Stimulated activated CD8-positive, alpha-beta memory T cell treated with anti-CD3 and anti-CD28 coated beads, Interleukin-7, amount 100 ng/mL, for 48 hours (primary cell): ENCODE measurements at regions not wholly inside any gene's neighbourhood (a gene's known extent, or its start where the extent isn't known, plus 50 kb on each side); places are given as distances from the start of the nearest gene placed in this dataset.
A peak's percentile ranks its signal among the peaks of the same experiment; 100 is the strongest.
"Not testable (repeated sequence)": the region's sequence is repeated elsewhere in the genome, so short reads cannot be mapped to it uniquely, and the experiment has no call there.

Experiments
- DNase-seq, 2 donors: peaks; one replicate each; pipeline ENCODE4 v3.0.0-alpha.2; 2020; ENCODE audit warnings: low read depth in 1 of 2; ENCODE audit errors: extremely low read depth in 1 of 2

- no peak for DNase-seq
Measured at GRCh38 chr5:66411701-66412100, 184.5 kb upstream of the MAST4 start.

DNA sequence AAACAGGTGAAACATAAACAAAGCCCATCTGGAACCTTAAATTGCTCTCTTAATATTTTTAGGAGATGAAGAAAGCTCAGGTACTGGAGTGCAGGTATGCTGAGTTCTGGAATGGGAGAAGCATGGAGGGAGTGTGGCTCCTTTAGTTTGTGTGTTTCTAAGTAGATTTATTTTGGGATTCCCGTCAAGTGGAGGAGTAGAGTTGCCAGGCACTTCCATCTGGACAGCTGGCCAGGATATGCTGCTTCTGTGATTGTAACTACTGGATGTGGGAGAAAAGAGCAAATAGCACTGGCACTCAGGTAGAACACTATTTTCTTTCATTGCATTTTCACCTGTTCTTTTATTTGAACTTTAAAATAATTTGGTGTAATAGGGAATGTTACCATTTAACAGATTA is 182.3 kb upstream of the MAST4 start:
- DNase-seq: no peak

GRCh38 chr5:66415208-66415607 is 181.0 kb upstream of the MAST4 start:
- DNase-seq: no peak

DNA sequence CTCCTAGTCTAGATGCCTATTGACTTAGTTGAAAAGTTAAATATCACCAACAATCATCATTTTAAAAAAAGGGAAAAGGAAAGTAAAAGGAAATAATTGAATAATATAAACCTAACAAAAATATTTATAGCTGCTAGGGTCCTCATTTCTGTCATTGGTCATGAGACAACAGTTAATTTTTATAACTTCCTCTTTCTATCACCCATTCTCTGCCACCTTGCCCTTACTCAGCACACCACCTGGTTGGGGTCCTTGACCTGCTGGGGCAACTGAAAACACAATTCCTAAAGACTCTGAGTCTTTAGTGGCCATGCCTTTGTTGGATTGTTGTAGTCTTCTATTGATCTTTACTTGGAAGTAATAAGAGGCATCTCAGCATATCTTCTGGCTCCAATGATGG is 179.5 kb upstream of the MAST4 start:
- DNase-seq: no peak

GRCh38 chr5:66417781-66418180 is 178.4 kb upstream of the MAST4 start:
- DNase-seq: no peak

- DNase-seq: no peak
Measured at GRCh38 chr5:66423484-66423883, 172.7 kb upstream of the MAST4 start.

GRCh38 chr5:66425842-66426241 is 170.4 kb upstream of the MAST4 start:
- DNase-seq: no peak

DNA sequence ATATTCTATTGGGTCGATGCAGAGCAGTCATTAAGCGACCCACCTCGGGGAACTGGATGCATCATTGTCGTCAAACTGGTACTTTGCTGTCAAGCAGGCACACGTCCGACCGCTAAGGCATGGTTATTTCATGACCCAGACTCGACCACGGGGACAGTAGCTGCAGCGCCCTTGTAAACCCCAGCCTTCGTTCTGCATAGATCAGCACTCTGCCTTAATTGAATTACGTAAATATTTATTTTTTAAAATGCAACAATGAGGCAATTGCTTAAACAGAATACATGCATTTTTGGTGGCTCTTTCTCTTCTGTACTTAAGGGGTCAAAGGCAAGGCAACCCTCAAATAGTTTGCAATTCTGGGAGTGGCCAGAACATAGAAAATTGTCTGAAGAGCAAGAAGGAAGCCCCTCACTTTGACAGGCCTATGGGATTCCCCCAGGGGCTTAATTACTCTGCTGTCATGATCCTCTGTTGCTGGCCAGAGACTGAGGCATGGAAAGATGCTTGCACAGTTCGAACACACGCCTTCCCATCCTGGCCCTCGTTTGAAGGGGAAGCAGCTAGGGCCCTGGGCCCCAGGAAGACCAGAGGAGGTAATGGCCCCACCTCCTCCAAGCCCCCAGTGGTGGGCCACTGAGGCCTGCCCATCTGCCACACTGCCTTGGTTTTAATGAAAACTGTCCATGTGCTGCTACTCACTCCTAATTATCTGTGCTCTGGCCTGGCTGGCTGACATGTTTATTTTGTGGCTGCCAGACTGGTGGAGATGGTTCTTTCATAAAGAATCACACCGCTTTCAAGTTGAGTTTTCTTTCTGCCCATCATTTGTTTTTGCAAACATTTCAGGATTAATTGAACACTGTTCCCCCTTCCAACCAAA is 169.7 kb upstream of the MAST4 start:
- DNase-seq: no peak

DNA sequence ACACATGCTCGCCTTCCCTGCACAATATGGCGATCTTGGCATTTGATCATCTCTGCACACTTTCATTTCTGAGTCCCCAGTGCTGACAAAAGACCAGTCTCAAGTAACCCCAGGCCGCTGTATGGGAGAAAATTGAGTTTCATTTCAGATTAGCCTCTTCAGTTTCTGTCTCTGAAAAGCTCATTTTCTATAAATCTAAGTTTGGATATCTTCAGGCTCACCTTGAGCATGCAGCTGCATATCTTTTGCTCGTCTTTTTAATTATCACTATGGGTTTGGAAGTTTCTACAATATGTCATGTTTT is 169.1 kb upstream of the MAST4 start:
- no peak for DNase-seq

DNA sequence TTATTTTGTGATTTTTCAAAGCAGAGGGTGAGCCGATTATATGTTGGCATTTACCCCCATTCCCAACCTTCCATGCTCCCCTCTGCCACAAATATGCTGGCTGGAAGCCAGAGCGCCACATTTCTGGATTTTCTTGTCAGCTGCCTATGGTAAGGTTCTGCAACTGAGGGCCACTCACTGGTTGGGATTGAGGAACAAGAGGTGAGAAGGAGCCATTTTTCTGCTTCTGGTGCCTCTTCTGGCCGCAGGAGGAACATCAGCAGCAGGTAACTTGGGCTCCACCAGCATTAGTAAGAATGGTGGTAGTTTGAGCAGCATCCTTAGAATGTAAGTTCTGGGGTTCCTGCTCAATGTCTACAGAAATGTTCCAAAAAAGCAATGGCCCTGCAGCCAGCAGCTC is 159.5 kb upstream of the MAST4 start:
- no peak for DNase-seq

DNA sequence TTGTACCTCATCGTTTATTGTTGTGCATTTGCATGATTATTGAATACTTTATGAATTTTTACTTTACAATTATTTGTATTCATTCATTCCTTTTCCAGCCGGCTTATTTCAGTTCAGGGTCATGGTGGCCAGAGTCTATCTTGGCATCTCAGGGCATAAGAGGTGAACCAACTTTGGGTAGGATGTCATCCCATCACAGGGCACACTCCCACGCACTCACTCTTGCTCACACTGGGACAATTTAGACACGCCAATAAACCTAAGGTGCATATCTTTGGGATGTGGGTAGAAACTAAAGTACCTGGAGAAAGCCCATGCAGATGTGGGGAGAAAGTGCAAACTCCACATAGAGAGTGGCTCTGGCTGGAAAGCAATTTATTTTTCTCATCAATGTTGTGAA is 158.1 kb upstream of the MAST4 start:
- no peak for DNase-seq

DNA sequence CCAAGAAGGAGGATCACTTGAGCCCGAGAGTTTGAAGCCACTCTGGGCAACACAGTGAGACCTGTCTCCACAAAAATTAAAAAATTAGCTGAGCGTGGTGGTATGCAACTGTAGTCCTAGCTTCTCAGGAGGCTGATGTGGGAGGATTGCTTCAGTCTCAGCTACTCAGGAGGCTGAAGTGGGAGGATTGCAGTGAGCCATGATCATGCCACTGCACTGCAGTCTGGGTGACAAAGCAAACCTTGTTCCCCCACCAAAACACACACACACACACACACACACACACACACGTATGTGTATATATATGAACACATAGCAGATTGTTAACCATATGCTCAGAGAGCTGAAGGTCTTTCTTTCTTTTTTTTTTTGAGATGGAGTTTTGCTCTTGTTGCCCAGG is 157.5 kb upstream of the MAST4 start:
- DNase-seq: no peak

- peak; percentile 4 to 21 for DNase-seq
Measured at GRCh38 chr5:66440202-66440680, 156.0 kb upstream of the MAST4 start.

- no peak for DNase-seq
Measured at GRCh38 chr5:66441351-66441750, 154.8 kb upstream of the MAST4 start.

DNA sequence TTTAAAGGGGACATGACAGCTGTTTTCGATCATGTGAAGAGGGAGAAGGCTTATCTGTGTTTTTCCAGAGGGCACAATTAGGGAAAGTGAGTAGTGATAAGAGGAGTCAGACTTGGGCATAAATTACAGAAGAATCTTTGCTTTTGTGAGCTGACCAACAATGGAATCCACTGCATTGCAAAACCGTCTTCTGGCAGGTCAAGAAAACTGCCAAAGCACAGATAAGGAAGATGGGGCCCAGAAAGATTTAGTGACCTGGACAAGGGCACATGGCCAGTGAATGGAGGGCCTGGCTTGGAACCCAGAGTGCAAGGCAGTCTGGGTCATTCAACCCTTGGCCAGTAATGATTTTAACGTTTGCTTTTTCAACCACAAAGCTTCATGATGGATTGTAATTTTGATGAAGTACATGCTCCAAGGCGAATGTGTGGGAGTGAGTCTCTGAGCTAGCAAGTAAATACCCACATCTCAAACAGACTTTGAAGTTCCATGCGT is 153.2 kb upstream of the MAST4 start:
- DNase-seq: no peak

- DNase-seq: no peak
Measured at GRCh38 chr5:66443462-66444130, 152.6 kb upstream of the MAST4 start.

DNA sequence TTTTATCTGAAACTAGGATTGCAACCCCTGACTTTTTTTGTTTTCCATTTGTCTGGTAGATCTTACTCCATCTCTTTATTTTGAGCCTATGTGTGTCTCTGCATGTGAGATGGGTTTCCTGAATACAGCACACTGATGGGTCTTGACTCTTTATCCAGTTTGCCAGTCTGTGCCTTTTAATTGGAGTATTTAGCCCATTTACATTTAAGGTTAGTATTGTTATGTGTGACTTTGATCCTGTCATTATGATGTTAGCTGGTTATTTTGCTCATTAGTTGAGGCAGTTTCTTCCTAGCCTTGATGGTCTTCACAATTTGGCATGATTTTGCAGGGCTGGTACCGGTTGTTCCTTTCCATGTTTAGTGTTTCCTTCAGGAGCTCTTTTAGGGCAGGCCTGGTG is 148.1 kb upstream of the MAST4 start:
- DNase-seq: not testable (repeated sequence)

GRCh38 chr5:66450237-66450636 is 146.0 kb upstream of the MAST4 start:
- DNase-seq: no peak

DNA sequence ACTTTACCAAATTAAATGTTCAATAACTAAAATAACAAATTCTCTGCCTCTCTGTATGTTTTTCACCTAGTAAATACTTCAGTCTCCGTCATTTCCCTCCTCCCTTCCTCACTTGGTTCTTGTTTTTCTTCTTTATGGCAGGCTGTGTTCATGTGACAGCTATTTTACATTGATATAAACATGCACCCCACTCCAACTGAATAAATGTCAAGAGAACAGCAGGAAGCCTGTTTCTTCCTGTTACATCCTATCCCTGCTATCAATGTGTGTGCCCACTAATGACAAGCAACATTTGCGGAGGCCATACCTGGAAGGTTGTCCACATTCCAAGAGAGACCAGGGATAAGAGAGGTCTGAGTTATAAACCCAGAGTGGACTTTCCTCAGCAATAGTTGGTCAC is 145.2 kb upstream of the MAST4 start:
- no peak for DNase-seq

DNA sequence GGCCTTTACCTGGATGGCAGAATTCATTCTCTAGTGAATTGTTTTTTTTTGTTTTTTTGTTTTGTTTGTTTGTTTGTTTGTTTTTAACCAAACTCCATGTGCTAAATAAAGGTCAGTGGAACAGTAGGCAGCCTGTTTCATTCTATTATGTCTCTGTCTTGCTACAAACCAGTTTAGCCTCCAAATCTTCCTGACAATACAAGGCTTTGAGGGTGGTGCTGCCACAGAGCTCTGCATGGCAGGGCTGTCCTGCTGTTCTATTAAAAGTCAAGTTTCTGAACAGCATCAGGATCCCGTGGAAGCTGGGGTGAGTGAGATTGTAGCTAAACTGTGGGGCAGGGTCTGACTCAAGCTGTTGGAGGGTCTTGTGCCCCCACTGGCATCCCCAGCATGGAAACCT is 144.1 kb upstream of the MAST4 start:
- no peak for DNase-seq

GRCh38 chr5:66454186-66455078 is 141.8 kb upstream of the MAST4 start:
- no peak for DNase-seq
